HG03342 (cell line): ENCODE measurements at regions not wholly inside any gene's neighbourhood (a gene's known extent, or its start where the extent isn't known, plus 50 kb on each side); places are given as distances from the start of the nearest gene placed in this dataset.
"Not testable (repeated sequence)": the region's sequence is repeated elsewhere in the genome, so short reads cannot be mapped to it uniquely, and the experiment has no call there.

ENCODE experiments used
- ATAC-seq: cut with Tn5 transposase; IDR thresholded peaks from one replicate; pipeline ENCODE4 v1.9.1; 2021; ENCODE audit warnings: mild to moderate bottlenecking, moderate library complexity; ENCODE audit not compliant: unreplicated experiment

- no peak for ATAC-seq
These were observed 183.8 kb upstream of the NUDT10 start for GRCh38 chrX:51148848-51149247.

DNA sequence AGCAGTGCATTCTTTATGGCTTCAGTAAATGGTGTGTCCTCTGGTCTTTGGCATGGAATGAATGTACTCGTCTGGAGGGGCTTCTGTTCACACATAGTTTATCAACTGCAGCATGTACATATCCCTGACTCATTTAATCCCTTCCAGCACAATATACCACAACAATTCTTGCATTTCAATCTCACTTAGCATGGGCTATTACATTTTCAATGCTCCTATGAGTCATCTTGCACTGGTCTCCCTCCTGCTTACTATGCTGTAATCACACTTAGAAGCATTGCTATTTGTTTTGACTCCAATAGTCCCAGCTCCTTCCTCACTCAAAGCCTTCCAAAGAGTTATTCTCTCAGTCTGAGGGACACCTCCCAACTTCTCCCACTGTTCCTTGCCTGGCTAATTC is 180.9 kb upstream of the NUDT10 start:
- no peak for ATAC-seq

DNA sequence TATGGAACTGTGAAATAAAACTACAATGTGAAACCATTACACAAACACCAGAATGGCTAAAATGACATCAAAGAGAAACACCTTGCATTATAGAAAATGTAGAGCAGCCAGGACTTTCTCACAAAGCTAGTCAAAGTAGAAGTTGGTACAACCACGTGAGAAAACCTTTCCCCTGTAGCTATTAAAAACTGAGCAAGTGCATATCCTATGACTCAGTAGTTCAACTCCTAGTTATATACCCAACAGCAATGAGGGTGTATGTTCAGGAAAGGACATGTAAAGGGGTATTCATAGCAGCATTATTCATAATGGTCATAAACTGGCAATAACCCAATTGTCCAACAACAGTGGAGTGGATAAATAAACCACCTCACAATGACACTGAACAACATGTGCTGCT is 177.5 kb upstream of the NUDT10 start:
- ATAC-seq = no peak

DNA sequence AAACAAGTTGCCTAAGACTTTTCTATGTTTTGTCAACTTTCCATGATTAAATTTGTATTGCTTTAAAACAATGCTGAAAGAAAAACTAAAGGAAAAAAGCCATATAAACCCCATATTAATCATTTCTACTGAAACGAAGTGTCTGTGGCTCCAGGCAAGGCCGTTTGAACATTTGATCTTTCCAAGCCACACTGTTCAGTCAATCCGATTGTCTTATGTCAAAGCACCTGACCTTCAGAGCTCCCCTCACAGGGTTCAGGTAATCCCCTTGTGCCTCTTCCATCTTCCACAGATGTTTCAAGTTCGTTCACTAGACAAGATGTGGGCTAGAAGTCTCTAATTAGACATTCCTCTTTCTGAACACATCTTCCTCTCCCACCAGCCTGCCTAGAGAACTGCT is 177.1 kb upstream of the NUDT10 start:
- ATAC-seq = no peak

DNA sequence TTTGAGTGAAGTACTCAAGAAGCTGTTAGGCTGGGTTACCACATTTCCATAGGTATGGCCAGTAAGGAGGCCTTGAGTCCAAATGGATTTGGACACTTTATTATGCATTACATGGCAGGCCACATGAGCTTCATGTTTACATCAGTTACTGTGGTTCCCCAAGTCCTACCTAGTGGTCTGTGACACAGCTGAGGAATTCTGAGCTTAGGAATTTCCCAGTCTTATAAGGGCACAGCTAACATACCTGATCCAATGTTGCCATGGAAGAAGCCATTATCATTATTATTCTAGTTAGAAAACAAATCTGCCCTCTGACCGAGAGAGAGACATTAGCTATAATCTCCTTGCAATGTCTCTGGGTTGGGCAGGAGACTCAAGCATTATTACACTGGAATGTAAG is 174.4 kb upstream of the NUDT10 start:
- no peak for ATAC-seq

DNA sequence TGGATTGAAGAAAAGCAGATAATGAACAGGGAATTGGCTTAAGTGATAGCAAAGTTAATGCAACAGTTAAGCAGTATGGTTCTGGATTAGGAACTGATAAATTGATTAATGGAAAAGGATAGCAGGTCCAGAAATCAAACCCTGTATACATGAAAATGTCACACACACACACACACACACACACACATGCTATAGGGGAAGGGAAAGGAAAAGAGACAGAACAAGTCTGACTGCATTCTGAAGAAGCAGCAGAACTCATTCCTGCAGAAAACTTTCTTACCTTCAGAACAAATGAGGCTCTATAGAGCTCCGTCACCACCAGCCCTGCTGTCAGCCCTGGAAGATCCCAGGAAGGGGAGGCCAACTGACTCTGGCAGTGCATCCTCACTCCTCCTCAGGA is 173.2 kb upstream of the NUDT10 start:
- not testable (repeated sequence) for ATAC-seq

DNA sequence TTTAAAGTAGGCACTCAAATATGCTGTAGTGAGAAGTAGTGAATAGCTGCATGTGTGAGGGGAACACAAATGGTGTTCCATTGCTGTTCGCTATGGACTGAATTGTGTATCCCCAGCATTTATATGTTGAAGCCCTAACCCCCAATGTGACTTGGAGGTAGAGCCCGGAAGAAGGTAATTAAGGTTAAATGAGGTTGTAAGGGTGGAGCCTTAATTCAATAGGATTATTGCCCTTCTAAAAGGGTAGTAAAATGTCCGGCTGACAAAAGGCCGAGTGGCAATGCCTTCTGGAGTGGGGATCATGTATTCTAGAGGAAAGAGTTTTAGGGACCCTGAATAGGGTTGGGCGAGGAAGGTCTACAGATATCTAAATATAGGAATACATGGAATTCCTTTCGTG is 168.9 kb upstream of the NUDT10 start:
- no peak for ATAC-seq

GRCh38 chrX:51178356-51178900 is 154.2 kb upstream of the NUDT10 start:
- ATAC-seq = not testable (repeated sequence)

DNA sequence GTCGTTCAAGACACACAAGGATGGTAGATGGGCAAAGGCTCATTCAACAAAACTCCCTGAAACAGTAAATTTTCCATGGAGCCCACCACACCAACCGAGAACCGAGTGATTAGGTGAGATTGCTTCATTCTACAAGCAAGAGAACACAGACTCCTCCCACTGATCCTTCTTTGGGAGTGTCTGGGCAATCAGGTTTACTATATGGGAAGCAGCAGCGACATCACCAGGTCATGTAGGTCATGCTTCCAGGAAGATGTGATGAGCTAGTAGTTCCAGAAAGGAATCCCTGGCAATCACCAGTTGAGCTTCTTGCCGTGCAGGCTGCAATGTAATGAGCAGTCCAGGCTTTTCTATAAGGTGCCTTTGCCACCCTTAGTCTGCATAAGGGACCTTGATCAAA is 152.8 kb upstream of the NUDT10 start:
- not testable (repeated sequence) for ATAC-seq

- ATAC-seq = no peak
These were observed 150.1 kb upstream of the NUDT10 start for GRCh38 chrX:51182545-51182944.

DNA sequence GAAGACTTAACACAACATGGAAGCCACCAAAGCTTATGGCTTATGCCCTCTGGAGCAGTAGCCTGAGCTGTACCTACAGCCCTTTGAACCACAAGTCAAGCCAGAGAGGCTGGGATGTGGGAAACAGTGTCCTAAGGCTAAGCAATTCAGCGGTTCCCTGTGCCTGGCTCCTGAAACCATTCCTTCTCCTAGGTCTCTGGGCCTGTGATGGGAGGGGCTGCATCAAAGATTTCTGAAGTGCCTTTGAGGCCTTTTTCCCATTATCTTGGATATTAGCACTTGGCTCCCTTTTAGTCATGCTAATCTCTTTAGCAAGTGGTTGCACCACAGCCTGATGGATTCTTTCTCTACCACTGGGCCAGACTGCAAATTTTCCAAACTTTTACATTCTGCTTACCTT is 140.5 kb upstream of the NUDT10 start:
- ATAC-seq = no peak

GRCh38 chrX:51215266-51215665 is 117.4 kb upstream of the NUDT10 start:
- ATAC-seq = no peak

DNA sequence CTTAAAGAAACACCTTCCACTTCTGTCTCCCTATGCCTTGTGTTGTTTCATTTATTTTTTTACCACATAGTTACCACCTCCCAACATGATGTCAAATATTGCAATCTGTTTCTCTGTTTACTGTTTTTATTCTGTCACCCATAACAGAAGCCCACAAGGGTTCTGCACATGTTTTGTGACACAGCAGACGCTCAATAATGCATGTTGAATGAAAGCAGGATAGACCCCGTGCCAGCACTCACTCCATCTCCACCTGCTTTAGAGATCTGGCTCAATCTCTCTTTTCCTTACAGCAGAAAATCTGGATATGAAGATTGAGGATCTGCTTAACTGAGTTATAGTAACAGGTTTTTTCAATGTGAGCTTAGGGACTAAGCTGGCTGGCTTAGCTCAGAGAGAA is 116.8 kb upstream of the NUDT10 start:
- ATAC-seq = no peak

GRCh38 chrX:51242212-51242611 is 90.4 kb upstream of the NUDT10 start:
- no peak for ATAC-seq

GRCh38 chrX:51257490-51257889 is 75.1 kb upstream of the NUDT10 start:
- no peak for ATAC-seq

- not testable (repeated sequence) for ATAC-seq
These were observed 70.4 kb upstream of the NUDT10 start for GRCh38 chrX:51262271-51262670.

DNA sequence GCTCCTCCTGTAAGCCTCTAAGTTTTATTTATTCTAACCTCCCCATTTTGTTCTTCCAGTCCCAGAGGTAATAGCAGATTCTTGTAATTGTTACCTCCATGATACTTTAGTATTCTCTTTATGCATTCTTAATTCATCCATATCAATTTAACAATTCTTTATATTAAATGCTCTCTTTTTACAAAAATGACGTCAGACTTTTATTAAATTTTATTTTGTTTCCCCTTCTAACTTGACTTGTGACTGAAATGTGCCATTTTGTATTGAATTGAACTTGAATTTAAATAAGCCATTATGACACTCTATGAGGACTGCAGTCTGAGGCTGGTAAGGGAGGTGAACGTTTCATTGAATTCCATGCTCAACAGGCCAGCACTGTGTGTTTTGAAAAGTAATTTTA is 60.0 kb upstream of the NUDT10 start:
- no peak for ATAC-seq

DNA sequence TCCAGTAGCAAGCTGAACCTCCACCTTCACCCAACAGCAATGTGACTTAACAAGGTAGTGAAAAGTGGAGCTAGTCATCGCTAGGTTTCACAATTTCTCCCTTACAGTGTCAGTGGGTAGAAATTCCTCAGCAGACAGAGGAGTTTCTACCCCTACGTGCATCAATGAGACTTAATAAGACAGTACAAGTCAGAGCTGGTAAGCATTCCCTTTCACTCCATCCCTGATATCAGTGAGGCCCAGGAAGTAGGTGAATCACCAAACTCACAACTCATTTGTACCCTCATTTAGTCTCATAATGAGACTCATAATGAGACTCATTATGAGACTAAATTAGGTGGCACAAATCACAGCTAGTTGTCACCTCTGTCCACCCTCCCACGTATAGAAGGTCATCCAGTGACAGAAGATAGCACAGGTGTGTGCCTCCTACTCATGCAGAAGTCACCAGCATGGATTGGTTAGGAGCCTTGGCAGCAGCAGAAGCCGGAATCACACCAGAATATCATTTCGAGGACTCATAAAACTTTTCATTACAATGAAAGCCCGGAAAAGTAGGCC is 50.8 kb upstream of the NUDT10 start:
- ATAC-seq = no peak
